ENCODE measurements at regions not wholly inside any gene's neighbourhood (a gene's known extent, or its start where the extent isn't known, plus 50 kb on each side); places are given as distances from the start of the nearest gene placed in this dataset.

- no peak for DNase-seq
Observed at GRCh38 chr7:42617071-42617765, 294.7 kb downstream of the C7orf25 start.

- DNase-seq, result no peak
Observed at GRCh38 chr7:42614636-42615035, 297.2 kb downstream of the C7orf25 start.

GRCh38 chr7:42611961-42612360 is 299.9 kb downstream of the C7orf25 start:
- DNase-seq, result no peak

GRCh38 chr7:42611289-42611928 is 300.5 kb downstream of the C7orf25 start:
- no peak for DNase-seq

GRCh38 chr7:42606193-42606905 is 305.5 kb downstream of the C7orf25 start:
- DNase-seq, result peak; percentile 54

- DNase-seq, result peak; percentile 66
Observed at GRCh38 chr7:42605406-42606192, 306.3 kb downstream of the C7orf25 start.

GRCh38 chr7:42603496-42603895 is 308.4 kb downstream of the C7orf25 start:
- DNase-seq, result no peak

- DNase-seq, result no peak
Observed at GRCh38 chr7:42597300-42597699, 314.6 kb downstream of the C7orf25 start.

- DNase-seq, result no peak
Observed at GRCh38 chr7:42596737-42597136, 315.1 kb downstream of the C7orf25 start.

- DNase-seq, result no peak
Observed at GRCh38 chr7:42593860-42594259, 318.0 kb downstream of the C7orf25 start.

- DNase-seq, result no peak
Observed at GRCh38 chr7:42590771-42591310, 321.0 kb downstream of the C7orf25 start.

- no peak for DNase-seq
Observed at GRCh38 chr7:42588876-42589275, 323.0 kb downstream of the C7orf25 start.

- no peak for DNase-seq
Observed at GRCh38 chr7:42587806-42588205, 324.1 kb downstream of the C7orf25 start.

- DNase-seq, result no peak
Observed at GRCh38 chr7:42580061-42580460, 331.8 kb downstream of the C7orf25 start.

GRCh38 chr7:42575171-42575570 is 336.7 kb downstream of the C7orf25 start:
- no peak for DNase-seq

- no peak for DNase-seq
Observed at GRCh38 chr7:42574685-42575084, 337.2 kb downstream of the C7orf25 start.

GRCh38 chr7:42573881-42574672 is 337.1 kb upstream of the GLI3 start:
- DNase-seq, result peak; percentile 41

- no peak for DNase-seq
Observed at GRCh38 chr7:42572561-42572960, 335.6 kb upstream of the GLI3 start.

- DNase-seq, result no peak
Observed at GRCh38 chr7:42572056-42572455, 335.0 kb upstream of the GLI3 start.

- no peak for DNase-seq
Observed at GRCh38 chr7:42570944-42571343, 333.9 kb upstream of the GLI3 start.

GRCh38 chr7:42567051-42567450 is 330.0 kb upstream of the GLI3 start:
- DNase-seq, result peak; percentile 75

GRCh38 chr7:42561797-42562196 is 324.8 kb upstream of the GLI3 start:
- DNase-seq, result no peak

Data from HCEC 1CT (cell line).